22Rv1 (cell line): ENCODE measurements at regions not wholly inside any gene's neighbourhood (a gene's known extent, or its start where the extent isn't known, plus 50 kb on each side); places are given as distances from the start of the nearest gene placed in this dataset.

Experiments
- ZFX ChIP-seq: fragments of 450-650 bp; IDR thresholded peaks from 2 replicates; pipeline ENCODE4 v1.6.1; 2017; ENCODE audit warnings: antibody characterized with exemption, borderline replicate concordance
- TF ChIP-seq, protein P1 (sequence below): fragments of 450-650 bp; IDR thresholded peaks from 2 replicates; pipeline ENCODE4 v1.5.1; 2017; ENCODE audit warnings: mild to moderate bottlenecking

DNA sequence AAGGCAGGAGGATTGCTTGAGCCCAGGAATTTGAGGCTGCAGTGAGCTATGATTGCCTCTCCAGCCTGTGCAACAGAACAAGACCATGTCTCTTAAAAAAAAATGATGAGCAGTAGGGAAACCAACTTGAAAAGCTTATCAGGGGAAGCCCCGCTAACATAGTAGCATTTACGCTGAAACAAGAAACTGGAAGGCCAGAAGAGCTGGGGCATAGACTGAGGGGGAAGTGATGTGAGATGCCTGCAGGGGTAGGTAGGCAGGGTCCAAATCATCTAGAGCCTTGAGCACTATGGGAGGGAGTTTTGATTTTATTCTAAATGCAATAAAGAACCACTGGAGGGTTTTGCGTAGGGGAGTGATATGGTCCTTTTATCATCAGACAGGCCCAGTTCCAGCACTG, 139.3 kb downstream of the CYB561 start:
- TF ChIP-seq, protein P1, sequence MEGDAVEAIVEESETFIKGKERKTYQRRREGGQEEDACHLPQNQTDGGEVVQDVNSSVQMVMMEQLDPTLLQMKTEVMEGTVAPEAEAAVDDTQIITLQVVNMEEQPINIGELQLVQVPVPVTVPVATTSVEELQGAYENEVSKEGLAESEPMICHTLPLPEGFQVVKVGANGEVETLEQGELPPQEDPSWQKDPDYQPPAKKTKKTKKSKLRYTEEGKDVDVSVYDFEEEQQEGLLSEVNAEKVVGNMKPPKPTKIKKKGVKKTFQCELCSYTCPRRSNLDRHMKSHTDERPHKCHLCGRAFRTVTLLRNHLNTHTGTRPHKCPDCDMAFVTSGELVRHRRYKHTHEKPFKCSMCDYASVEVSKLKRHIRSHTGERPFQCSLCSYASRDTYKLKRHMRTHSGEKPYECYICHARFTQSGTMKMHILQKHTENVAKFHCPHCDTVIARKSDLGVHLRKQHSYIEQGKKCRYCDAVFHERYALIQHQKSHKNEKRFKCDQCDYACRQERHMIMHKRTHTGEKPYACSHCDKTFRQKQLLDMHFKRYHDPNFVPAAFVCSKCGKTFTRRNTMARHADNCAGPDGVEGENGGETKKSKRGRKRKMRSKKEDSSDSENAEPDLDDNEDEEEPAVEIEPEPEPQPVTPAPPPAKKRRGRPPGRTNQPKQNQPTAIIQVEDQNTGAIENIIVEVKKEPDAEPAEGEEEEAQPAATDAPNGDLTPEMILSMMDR = no peak
- TF ChIP-seq ZFX = no peak
